ENCODE measurements at regions not wholly inside any gene's neighbourhood (a gene's known extent, or its start where the extent isn't known, plus 50 kb on each side); places are given as distances from the start of the nearest gene placed in this dataset.

- TF ChIP-seq, protein P1, sequence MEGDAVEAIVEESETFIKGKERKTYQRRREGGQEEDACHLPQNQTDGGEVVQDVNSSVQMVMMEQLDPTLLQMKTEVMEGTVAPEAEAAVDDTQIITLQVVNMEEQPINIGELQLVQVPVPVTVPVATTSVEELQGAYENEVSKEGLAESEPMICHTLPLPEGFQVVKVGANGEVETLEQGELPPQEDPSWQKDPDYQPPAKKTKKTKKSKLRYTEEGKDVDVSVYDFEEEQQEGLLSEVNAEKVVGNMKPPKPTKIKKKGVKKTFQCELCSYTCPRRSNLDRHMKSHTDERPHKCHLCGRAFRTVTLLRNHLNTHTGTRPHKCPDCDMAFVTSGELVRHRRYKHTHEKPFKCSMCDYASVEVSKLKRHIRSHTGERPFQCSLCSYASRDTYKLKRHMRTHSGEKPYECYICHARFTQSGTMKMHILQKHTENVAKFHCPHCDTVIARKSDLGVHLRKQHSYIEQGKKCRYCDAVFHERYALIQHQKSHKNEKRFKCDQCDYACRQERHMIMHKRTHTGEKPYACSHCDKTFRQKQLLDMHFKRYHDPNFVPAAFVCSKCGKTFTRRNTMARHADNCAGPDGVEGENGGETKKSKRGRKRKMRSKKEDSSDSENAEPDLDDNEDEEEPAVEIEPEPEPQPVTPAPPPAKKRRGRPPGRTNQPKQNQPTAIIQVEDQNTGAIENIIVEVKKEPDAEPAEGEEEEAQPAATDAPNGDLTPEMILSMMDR (IDR thresholded peaks at IDR 0.05; ENCODE audit: partially characterized antibody, unreplicated experiment) = no peak
- no peaks in the 10 kb centered on the region for H3K4me1 Mint-ChIP-seq (ENCODE audit: low read depth, unreplicated experiment)
- DNase-seq = no peak
- H3K9me3 Mint-ChIP-seq (ENCODE audit: unreplicated experiment) = peaks cover 3% of the 10 kb centered on the region
- peaks cover 4% of the 10 kb centered on the region for H3K36me3 Mint-ChIP-seq (ENCODE audit: unreplicated experiment)
- H3K27ac Mint-ChIP-seq (ENCODE audit: unreplicated experiment) = no peak overlapping the region
- H3K4me3 Mint-ChIP-seq (ENCODE audit: unreplicated experiment) = no peak overlapping the region
- no peaks in the 10 kb centered on the region for H3K27me3 Mint-ChIP-seq (ENCODE audit: unreplicated experiment)
These were observed 213.4 kb downstream of the CBLN1 start for GRCh38 chr16:49068224-49068623.

DNA sequence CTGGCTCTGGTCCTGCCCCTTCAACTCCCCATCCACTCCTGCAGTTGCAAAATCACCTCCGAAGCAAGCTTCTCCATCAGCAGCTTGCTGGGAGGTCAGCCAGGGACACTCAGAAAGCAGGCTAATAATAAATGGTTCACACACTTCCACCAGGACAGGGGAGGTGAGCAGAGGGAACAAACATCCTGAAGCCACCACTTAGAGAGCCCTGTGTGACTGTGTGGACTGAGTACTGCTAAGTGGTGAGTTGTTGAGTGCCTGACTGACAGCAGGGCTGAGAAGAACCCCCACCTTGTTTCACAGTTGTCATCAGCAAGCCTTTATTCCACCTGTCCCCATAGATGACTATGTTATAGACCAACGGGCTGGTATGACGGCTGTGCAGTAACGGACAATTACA, 213.9 kb downstream of the CBLN1 start:
- H3K27me3 Mint-ChIP-seq (ENCODE audit: unreplicated experiment) = peaks cover under 1% of the 10 kb centered on the region
- H3K4me3 Mint-ChIP-seq (ENCODE audit: unreplicated experiment) = no peak overlapping the region
- H3K4me1 Mint-ChIP-seq (ENCODE audit: low read depth, unreplicated experiment) = no peaks in the 10 kb centered on the region
- H3K9me3 Mint-ChIP-seq (ENCODE audit: unreplicated experiment) = peaks cover 3% of the 10 kb centered on the region
- no peak for DNase-seq
- no peak overlapping the region for H3K27ac Mint-ChIP-seq (ENCODE audit: unreplicated experiment)
- H3K36me3 Mint-ChIP-seq (ENCODE audit: unreplicated experiment) = peaks cover 4% of the 10 kb centered on the region
- TF ChIP-seq, protein P1 (IDR thresholded peaks at IDR 0.05; ENCODE audit: partially characterized antibody, unreplicated experiment) = no peak

GRCh38 chr16:49061137-49061714, 220.4 kb downstream of the CBLN1 start:
- TF ChIP-seq, protein P1 (IDR thresholded peaks at IDR 0.05; ENCODE audit: partially characterized antibody, unreplicated experiment) = no peak
- Mint-ChIP-seq H3K27ac (ENCODE audit: unreplicated experiment) (no peak overlapping the region), H3K4me3 (ENCODE audit: unreplicated experiment) (no peak overlapping the region), H3K36me3 (ENCODE audit: unreplicated experiment) (no peaks in the 10 kb centered on the region), H3K4me1 (ENCODE audit: low read depth, unreplicated experiment) (no peaks in the 10 kb centered on the region), H3K9me3 (ENCODE audit: unreplicated experiment) (peaks cover 1% of the 10 kb centered on the region), H3K27me3 (ENCODE audit: unreplicated experiment) (peaks cover 1% of the 10 kb centered on the region)
- no peak for DNase-seq

GRCh38 chr16:49060728-49061127, 220.9 kb downstream of the CBLN1 start:
- no peak for DNase-seq
- Mint-ChIP-seq H3K9me3 (ENCODE audit: unreplicated experiment) (peaks cover 1% of the 10 kb centered on the region), H3K36me3 (ENCODE audit: unreplicated experiment) (no peaks in the 10 kb centered on the region), H3K4me3 (ENCODE audit: unreplicated experiment) (no peak overlapping the region), H3K27me3 (ENCODE audit: unreplicated experiment) (peaks cover 1% of the 10 kb centered on the region), H3K27ac (ENCODE audit: unreplicated experiment) (no peak overlapping the region), H3K4me1 (ENCODE audit: low read depth, unreplicated experiment) (no peaks in the 10 kb centered on the region)
- TF ChIP-seq, protein P1 (IDR thresholded peaks at IDR 0.05; ENCODE audit: partially characterized antibody, unreplicated experiment) = no peak

GRCh38 chr16:49058382-49058781, 223.3 kb downstream of the CBLN1 start:
- Mint-ChIP-seq H3K27me3 (ENCODE audit: unreplicated experiment) (peaks cover 1% of the 10 kb centered on the region), H3K4me1 (ENCODE audit: low read depth, unreplicated experiment) (no peaks in the 10 kb centered on the region), H3K9me3 (ENCODE audit: unreplicated experiment) (peaks cover 1% of the 10 kb centered on the region), H3K36me3 (ENCODE audit: unreplicated experiment) (no peaks in the 10 kb centered on the region), H3K27ac (ENCODE audit: unreplicated experiment) (no peak overlapping the region), H3K4me3 (ENCODE audit: unreplicated experiment) (no peak overlapping the region)
- TF ChIP-seq, protein P1 (IDR thresholded peaks at IDR 0.05; ENCODE audit: partially characterized antibody, unreplicated experiment) = no peak
- DNase-seq = no peak

Data from glutamatergic neuron (in vitro differentiated cells).